Testis (tissue), 2 donors: ENCODE measurements at regions not wholly inside any gene's neighbourhood (a gene's known extent, or its start where the extent isn't known, plus 50 kb on each side); places are given as distances from the start of the nearest gene placed in this dataset.
"Not testable (repeated sequence)": the region's sequence is repeated elsewhere in the genome, so short reads cannot be mapped to it uniquely, and the experiment has no call there.

Experiments used
- POLR2A ChIP-seq: fragments of 450-650 bp; IDR thresholded peaks from one replicate; pipeline ENCODE4 v1.6.1; 2017; ENCODE audit warnings: antibody characterized with exemption, mild to moderate bottlenecking, moderate library complexity
- TF ChIP-seq, protein P1 (sequence below), 3 experiments: fragments of 450-650 bp in 2 of 3; fragments of 200-600 bp in 1 of 3; sonication (generic) in 1 of 3; IDR thresholded peaks; one replicate each; pipeline ENCODE4 v1.5.1; 2016 to 2019; ENCODE audit warnings: antibody characterized with exemption in 3 of 3, mild to moderate bottlenecking in 2 of 3, moderate library complexity in 1 of 3

- TF ChIP-seq, protein P1, sequence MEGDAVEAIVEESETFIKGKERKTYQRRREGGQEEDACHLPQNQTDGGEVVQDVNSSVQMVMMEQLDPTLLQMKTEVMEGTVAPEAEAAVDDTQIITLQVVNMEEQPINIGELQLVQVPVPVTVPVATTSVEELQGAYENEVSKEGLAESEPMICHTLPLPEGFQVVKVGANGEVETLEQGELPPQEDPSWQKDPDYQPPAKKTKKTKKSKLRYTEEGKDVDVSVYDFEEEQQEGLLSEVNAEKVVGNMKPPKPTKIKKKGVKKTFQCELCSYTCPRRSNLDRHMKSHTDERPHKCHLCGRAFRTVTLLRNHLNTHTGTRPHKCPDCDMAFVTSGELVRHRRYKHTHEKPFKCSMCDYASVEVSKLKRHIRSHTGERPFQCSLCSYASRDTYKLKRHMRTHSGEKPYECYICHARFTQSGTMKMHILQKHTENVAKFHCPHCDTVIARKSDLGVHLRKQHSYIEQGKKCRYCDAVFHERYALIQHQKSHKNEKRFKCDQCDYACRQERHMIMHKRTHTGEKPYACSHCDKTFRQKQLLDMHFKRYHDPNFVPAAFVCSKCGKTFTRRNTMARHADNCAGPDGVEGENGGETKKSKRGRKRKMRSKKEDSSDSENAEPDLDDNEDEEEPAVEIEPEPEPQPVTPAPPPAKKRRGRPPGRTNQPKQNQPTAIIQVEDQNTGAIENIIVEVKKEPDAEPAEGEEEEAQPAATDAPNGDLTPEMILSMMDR (IDR thresholded peaks at IDR 0.05): not testable (repeated sequence)
- TF ChIP-seq POLR2A: not testable (repeated sequence)
Measured at GRCh38 chr17:20633268-20634059, 53.9 kb downstream of the CDRT15L2 start.
